ENCODE measurements at regions not wholly inside any gene's neighbourhood (a gene's known extent, or its start where the extent isn't known, plus 50 kb on each side); places are given as distances from the start of the nearest gene placed in this dataset.
A peak's percentile ranks its signal among the peaks of the same experiment; 100 is the strongest.

DNA sequence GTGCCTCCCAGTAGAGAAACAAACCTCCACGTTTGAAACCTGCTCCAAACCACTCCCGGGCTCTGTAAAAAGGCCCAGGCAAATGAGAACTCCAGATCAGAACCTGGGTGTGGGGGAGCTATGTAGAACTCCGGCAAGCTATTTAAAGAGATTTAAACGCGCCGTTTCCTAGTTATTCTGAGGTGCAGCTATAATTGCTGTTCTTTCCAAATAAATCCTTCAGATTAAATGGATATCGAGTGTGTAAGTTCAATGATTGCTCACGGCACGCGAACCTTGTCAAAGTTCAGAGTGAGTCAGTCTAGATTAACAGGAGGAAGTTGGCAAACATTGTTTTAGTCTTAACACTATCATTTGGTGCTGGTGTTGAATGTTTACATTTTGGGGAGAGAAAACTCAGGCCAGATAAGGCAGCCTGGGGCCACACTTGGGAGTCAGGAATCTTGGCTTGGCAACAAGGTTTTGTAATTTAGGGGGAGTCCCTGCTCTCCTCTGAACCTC is 92.9 kb upstream of the SALL1 start (continued):
- TF ChIP-seq, protein P1, sequence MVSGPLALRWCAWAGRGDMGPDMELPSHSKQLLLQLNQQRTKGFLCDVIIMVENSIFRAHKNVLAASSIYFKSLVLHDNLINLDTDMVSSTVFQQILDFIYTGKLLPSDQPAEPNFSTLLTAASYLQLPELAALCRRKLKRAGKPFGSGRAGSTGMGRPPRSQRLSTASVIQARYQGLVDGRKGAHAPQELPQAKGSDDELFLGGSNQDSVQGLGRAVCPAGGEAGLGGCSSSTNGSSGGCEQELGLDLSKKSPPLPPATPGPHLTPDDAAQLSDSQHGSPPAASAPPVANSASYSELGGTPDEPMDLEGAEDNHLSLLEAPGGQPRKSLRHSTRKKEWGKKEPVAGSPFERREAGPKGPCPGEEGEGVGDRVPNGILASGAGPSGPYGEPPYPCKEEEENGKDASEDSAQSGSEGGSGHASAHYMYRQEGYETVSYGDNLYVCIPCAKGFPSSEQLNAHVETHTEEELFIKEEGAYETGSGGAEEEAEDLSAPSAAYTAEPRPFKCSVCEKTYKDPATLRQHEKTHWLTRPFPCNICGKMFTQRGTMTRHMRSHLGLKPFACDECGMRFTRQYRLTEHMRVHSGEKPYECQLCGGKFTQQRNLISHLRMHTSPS (CRISPR knock-in tag; IDR thresholded peaks at IDR 0.05; ENCODE audit: low read depth), result no peak
- no peak for TF ChIP-seq ZNF891 (CRISPR knock-in tag; IDR thresholded peaks at IDR 0.05)
- TF ChIP-seq ZNF75D (CRISPR knock-in tag; IDR thresholded peaks at IDR 0.05; ENCODE audit: borderline replicate concordance), result no peak
- TF ChIP-seq ZNF12 (CRISPR knock-in tag; IDR thresholded peaks at IDR 0.05), result no peak
- TF ChIP-seq, protein P2, sequence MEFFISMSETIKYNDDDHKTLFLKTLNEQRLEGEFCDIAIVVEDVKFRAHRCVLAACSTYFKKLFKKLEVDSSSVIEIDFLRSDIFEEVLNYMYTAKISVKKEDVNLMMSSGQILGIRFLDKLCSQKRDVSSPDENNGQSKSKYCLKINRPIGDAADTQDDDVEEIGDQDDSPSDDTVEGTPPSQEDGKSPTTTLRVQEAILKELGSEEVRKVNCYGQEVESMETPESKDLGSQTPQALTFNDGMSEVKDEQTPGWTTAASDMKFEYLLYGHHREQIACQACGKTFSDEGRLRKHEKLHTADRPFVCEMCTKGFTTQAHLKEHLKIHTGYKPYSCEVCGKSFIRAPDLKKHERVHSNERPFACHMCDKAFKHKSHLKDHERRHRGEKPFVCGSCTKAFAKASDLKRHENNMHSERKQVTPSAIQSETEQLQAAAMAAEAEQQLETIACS (CRISPR knock-in tag; IDR thresholded peaks at IDR 0.05), result no peak
- TF ChIP-seq, protein P3, sequence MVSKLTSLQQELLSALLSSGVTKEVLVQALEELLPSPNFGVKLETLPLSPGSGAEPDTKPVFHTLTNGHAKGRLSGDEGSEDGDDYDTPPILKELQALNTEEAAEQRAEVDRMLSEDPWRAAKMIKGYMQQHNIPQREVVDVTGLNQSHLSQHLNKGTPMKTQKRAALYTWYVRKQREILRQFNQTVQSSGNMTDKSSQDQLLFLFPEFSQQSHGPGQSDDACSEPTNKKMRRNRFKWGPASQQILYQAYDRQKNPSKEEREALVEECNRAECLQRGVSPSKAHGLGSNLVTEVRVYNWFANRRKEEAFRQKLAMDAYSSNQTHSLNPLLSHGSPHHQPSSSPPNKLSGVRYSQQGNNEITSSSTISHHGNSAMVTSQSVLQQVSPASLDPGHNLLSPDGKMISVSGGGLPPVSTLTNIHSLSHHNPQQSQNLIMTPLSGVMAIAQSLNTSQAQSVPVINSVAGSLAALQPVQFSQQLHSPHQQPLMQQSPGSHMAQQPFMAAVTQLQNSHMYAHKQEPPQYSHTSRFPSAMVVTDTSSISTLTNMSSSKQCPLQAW (CRISPR knock-in tag; IDR thresholded peaks at IDR 0.05), result peak; percentile 68
- no peak for TF ChIP-seq SMC3 (IDR thresholded peaks at IDR 0.05; ENCODE audit: low read length)
- TF ChIP-seq GPN1 (CRISPR knock-in tag; IDR thresholded peaks at IDR 0.05; ENCODE audit: borderline replicate concordance), result no peak
- peak; percentile 96 for TF ChIP-seq ELF3 (CRISPR knock-in tag; IDR thresholded peaks at IDR 0.05)
- 0 out of 2 replicates have a peak, but pooled peaks have one; percentile 41 for TF ChIP-seq CBFB (CRISPR knock-in tag; IDR thresholded peaks at IDR 0.05)
- TF ChIP-seq, protein P4, sequence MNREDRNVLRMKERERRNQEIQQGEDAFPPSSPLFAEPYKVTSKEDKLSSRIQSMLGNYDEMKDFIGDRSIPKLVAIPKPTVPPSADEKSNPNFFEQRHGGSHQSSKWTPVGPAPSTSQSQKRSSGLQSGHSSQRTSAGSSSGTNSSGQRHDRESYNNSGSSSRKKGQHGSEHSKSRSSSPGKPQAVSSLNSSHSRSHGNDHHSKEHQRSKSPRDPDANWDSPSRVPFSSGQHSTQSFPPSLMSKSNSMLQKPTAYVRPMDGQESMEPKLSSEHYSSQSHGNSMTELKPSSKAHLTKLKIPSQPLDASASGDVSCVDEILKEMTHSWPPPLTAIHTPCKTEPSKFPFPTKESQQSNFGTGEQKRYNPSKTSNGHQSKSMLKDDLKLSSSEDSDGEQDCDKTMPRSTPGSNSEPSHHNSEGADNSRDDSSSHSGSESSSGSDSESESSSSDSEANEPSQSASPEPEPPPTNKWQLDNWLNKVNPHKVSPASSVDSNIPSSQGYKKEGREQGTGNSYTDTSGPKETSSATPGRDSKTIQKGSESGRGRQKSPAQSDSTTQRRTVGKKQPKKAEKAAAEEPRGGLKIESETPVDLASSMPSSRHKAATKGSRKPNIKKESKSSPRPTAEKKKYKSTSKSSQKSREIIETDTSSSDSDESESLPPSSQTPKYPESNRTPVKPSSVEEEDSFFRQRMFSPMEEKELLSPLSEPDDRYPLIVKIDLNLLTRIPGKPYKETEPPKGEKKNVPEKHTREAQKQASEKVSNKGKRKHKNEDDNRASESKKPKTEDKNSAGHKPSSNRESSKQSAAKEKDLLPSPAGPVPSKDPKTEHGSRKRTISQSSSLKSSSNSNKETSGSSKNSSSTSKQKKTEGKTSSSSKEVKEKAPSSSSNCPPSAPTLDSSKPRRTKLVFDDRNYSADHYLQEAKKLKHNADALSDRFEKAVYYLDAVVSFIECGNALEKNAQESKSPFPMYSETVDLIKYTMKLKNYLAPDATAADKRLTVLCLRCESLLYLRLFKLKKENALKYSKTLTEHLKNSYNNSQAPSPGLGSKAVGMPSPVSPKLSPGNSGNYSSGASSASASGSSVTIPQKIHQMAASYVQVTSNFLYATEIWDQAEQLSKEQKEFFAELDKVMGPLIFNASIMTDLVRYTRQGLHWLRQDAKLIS (CRISPR knock-in tag; IDR thresholded peaks at IDR 0.05), result no peak
- peak; percentile 61; the same call in 1 of the 2 replicates for TF ChIP-seq KAT8 (CRISPR knock-in tag; IDR thresholded peaks at IDR 0.05)
- no peak for TF ChIP-seq NFRKB (IDR thresholded peaks at IDR 0.05)
- TF ChIP-seq, protein P5, sequence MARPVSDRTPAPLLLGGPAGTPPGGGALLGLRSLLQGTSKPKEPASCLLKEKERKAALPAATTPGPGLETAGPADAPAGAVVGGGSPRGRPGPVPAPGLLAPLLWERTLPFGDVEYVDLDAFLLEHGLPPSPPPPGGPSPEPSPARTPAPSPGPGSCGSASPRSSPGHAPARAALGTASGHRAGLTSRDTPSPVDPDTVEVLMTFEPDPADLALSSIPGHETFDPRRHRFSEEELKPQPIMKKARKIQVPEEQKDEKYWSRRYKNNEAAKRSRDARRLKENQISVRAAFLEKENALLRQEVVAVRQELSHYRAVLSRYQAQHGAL (CRISPR knock-in tag; IDR thresholded peaks at IDR 0.05; ENCODE audit: not compliant biosample characterization), result no peak
- no peak for TF ChIP-seq BORCS8-MEF2B (CRISPR knock-in tag; IDR thresholded peaks at IDR 0.05)
- no peak for TF ChIP-seq NRL (CRISPR knock-in tag; IDR thresholded peaks at IDR 0.05; ENCODE audit: borderline replicate concordance)
- 0 out of 2 replicates have a peak, but pooled peaks have one; percentile 29 for TF ChIP-seq ZNF567 (CRISPR knock-in tag; IDR thresholded peaks at IDR 0.05; ENCODE audit: borderline replicate concordance)
- no peak for TF ChIP-seq ZNF326 (CRISPR knock-in tag; IDR thresholded peaks at IDR 0.05; ENCODE audit: borderline replicate concordance)
- no peak for TF ChIP-seq ZNF737 (CRISPR knock-in tag; IDR thresholded peaks at IDR 0.05; ENCODE audit: borderline replicate concordance)
- TF ChIP-seq ETV6 (CRISPR knock-in tag; conservative IDR thresholded peaks at IDR 0.05), result no peak
- no peak for TF ChIP-seq ZFP62 (CRISPR knock-in tag; IDR thresholded peaks at IDR 0.05)
